GM19468 (cell line): ENCODE measurements at regions not wholly inside any gene's neighbourhood (a gene's known extent, or its start where the extent isn't known, plus 50 kb on each side); places are given as distances from the start of the nearest gene placed in this dataset.

Experiments used
- ATAC-seq: cut with Tn5 transposase; IDR thresholded peaks from one replicate; pipeline ENCODE4 v1.9.1; 2021; ENCODE audit warnings: mild to moderate bottlenecking, moderate library complexity, moderate number of reproducible peaks; ENCODE audit not compliant: unreplicated experiment; ENCODE audit errors: extremely low read depth

DNA sequence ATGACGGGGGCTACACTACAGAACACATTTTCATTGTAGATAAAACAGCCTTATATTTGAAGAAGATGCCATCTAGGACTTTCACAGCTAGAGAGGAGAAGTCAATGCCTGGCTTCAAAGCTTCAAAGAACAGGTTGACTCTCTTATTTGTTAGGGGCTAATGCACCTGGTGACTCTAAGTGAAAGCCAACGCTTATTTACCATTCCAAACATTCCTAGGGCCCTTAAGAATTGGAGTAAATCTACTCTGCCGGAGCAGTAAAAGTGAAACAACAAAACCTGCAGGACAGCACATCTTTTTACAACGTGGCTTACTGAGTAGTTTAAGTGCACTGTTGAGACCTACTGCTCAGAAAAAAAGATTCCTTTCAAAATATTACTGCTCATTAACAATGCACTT, 487.2 kb upstream of the SOX5 start:
- ATAC-seq, result no peak

DNA sequence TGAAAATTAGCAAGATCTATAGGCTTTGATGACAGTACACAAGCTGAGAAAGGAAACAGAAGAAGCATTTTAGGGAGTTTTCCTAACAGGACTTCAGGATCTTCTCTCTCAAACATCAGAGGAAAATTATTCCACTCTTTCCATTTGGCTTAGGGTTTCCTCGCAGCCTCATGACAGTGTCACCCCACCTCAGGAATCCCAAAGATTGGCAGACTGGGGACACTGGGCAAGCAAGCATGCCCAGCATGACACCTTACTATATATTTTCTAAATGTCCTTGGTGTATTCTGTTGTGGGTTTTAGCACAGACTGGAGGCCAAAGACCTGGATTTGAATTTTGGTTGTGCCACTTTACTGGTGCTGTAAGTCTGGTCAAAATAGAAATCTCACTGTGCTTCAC, 482.4 kb upstream of the SOX5 start:
- no peak for ATAC-seq

DNA sequence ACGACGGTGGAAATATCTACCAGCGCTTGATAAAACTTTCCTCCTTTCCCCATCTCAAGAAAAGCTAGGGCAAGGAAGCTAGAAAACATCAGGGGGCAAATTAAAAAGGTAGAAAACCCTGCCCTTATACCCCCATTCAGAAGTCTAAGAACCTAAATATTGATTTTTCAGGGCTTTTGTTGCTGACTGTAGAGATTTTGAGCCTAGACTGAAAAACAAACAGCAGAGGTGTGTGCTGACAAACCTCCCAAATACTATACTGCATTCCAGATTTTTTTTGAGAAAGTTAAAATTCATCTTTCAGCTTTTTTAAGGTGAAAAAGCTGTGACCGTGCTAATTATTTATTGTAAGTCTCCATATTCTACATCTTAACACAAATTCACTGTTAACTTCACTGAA, 478.3 kb upstream of the SOX5 start:
- no peak for ATAC-seq

DNA sequence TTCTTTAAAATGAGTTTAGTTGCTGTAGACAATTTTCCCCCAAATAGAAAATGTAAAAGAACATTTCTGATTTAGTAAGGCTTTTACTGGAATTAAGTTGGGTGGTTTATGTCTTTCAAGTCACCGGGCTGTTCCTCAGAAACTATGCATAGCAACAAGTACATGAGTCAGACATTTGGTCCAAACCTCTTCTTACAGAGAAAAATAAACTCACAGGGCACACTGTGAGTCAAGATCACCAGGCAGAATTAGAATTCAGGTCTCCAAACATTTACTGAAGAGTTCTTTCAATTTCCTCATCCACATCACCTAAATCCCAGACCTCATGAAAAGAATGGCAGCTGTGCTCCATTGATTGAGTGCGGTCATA, 476.1 kb upstream of the SOX5 start:
- ATAC-seq, result no peak

DNA sequence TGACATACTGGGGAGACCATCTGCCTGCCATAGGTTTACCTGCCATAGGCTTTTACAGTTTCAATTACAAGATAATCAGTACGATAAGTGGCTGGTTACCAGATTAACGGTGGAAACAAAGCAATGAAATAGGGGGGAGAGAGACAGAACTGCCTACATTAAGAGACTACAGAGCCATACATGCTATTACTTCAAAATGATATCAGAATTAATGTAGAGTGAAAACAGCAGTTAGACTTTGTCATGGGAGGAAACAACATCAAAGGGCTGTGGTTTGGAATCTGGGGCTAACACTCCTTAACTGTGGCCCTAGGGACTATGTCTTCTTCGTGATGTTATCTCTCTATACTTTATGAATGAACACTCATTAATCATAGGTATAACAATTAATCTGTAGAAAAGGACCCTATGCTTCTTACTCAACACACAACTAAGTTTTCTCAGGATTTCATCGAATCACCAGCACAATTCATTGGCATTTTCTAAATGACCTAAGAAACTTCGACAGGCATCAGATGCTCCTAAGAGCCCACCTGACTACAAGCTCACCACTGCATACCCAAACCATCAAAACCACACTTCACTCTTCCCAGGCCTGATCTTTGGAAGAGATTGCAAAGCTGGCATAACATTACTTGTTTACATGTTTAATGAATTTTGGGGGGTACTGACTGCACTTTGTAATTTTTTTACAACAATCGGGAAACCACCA, 475.6 kb upstream of the SOX5 start:
- no peak for ATAC-seq

DNA sequence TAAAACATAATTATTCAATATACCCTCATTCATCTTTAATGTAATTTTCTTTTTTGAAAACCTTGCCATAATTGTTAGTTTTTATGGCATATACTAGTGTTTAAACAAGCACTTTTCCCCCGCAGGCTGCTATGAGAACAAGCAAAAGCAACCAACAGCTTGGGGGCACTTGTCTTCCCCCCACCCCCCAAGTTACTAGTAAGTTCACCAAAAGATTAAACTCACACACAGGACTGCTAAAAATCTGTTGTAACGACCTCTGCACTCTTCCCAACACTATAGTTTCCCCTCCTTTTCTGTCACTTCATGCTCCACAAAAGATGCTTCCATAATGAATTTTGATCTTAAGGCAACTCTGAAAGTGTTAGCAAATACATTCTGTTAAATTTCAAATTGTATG, 474.9 kb upstream of the SOX5 start:
- ATAC-seq, result no peak

DNA sequence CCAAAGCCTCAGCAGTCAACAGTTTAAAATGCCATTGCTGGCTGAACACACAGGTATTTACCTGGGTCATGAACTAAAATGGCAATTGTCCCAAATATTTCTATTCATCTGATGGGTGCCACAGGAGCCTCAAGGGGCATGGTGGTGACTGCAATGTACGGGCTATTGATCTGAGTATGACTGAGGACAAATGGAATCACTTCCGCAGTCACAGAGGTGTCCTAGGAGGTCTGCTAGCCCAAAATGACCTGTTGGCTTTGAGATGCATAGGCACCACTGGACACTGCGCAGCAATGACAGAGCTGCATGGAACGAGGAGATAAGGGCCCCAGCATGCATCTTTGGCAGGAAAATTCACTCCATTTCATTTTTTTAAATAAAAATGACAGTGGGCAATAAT, 474.1 kb upstream of the SOX5 start:
- ATAC-seq, result no peak

DNA sequence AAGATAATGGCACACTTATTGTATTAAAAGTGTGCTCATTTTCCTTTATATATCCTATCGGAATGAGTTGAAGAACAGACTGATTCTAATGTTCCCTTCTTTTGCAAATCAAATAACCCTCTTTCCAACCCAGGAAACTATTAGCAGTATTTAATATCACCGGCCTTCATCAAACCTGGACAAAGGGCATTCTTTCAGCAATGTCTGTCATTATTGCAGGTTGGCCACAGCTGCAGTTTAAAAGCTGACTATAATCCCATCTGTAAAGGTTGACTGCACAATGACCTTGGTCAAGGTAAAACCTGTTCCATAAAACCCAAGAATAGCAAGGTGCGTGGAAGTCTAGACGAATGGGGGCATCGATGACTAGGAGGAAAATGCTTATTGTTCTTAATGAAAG, 472.3 kb upstream of the SOX5 start:
- no peak for ATAC-seq

DNA sequence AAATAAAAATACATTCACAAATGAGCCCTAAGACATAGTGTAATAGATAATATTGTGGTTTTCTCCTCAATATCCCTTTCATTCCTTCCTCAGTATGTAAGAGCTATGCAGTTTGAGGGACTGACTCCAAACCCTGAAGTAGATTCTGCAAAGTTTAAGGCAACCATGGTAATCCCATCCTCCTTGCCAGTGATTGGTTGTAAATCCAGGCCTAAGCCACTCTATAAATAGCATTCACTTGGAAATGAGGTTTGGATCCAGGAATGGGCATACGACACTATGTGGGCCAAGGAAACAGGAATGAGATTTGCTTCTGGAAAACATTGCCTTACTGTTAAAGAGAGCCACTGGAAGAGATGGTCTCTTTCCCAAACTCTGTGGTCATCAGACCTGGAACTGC, 468.7 kb upstream of the SOX5 start:
- ATAC-seq, result no peak

DNA sequence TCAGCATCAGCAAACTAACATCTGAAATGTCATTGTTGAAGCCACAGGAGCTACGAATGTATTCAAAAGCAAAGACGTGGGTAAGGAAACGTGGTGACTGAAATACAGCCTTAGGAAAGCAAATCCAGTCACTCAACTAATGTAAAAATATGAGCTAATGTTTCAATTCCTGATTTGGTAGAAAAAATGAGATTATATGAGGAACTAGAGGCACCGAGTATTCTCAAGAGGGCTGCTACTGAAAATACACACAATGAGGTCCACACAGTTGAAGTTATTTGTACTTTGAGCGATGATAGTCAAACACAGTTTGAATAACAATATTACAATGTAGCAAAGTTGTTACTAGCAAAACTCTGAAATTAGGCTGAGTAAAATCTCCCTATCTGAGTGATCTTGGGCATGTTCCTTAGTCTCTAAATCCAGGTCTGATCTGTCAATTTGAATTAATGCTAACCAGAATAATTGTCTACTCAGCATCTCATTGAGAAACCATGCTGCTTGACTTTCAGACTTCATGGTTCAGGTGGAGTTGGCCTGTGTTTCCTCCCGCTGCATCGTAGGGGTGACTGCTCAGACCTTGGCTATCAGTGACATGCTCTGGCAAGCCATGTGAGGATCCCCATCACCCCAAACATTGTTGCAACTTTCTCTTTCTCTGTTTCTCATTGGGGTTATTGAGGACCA, 467.1 kb upstream of the SOX5 start:
- no peak for ATAC-seq

DNA sequence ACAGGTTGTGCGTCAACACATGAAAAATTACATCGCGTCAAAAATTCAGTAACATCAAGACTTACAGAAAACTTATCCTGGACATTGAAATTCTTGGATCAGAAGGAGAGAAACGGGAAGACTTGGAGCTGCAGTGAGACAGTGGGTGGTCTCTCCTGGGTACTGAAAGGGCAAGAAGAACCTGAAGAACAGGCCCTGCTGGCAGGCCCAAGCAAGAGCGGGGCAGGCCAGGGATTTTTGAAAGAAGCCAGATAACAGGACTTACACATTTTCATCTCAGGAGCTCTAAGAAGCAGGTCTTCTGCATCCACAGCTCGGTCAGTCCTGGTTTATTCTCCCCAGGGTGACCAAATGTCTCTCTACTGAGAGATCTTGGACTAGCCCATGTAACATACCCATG, 466.5 kb upstream of the SOX5 start:
- ATAC-seq, result no peak

DNA sequence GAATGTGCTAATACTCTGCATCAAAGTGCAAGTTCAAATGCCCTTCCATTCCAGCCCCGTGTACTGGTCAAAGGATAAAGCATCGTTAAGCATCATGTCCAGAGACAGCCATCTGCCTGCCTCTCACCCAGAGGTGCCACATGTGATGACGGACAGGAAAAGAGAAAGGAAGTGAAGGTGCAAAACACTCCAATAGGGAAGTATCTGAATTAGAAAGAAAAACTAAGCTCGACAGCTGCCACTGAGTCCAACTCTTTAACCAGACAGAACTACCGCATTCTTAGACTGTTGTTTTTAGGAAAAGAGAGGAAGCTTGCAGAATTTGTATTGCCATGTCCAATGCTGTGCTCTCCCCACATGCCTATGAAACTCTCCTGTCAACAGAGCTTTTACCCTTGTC, 465.0 kb upstream of the SOX5 start:
- ATAC-seq, result no peak

DNA sequence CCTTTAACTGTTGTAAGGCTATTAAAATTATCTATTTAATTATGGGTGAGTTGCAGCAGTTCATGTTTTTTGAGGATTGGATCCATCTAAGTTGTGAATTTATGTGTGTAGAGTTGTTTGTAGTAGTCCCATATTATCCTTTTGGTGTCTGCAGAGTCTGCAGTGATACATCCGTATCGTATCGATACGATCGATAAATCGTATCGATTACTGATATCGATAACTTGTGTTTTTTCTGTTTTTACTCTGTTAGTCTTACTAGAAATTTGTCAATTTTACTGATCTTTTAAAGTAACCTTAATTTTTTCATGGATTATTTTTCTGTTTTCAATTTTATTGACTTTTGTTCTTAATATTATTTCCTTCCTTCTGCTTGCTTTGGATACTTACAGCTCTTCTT, 462.5 kb upstream of the SOX5 start:
- ATAC-seq, result no peak

DNA sequence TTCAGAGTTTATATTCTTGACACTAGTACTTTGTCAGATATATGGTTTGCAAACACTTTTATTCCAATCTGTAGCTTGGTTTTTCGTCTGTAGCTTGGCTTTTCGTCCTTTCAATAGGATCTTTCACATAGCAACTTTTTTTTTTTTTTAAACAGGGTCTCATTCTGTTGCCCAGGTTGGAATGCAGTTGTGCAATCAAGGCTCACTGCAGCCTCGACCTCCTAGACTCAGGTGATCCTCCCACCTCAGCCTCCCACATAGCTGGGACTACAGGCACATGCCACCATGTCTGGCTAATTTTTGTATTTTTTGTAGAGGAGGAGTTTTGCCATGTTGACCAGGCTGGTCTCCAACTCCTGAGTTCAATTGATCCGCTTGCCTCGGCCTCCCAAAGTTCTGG, 460.4 kb upstream of the SOX5 start:
- no peak for ATAC-seq

DNA sequence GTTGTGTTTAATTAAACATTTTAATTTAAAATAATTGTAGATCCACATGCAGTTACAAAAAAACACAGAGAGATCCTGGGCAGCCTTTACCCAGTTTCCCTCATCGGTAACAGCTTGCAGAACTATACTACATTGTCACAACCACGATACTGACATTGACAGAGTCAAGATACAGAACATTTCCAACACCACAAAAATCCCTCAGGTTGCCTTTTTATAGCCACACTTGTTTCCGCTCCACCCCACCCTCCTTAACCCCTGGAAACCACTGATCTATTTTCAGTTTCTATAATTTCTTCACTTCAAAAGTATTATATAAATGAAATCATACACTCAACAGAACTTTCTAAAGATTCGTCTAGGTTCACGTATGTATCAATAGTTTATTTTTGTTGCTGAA, 458.8 kb upstream of the SOX5 start:
- ATAC-seq, result no peak

DNA sequence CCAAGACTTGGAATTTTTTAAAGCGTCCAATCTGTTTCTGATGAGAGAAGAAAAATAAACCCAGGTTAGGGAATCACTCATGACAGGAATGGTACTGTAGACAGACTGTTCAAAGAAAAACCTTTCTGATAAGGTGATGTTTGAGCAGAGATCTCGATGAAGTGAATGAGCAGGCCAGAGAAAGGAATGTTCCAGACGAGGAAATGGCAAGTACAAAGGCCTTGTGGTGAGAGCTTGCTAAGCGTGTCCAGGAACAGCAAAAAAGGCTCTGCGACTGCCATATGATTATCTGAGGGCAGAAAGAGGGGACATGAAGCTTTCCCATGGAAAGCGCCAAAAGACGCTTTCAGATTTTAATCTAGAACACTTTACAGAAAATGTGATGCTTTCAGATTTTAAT, 458.4 kb upstream of the SOX5 start:
- ATAC-seq, result no peak

DNA sequence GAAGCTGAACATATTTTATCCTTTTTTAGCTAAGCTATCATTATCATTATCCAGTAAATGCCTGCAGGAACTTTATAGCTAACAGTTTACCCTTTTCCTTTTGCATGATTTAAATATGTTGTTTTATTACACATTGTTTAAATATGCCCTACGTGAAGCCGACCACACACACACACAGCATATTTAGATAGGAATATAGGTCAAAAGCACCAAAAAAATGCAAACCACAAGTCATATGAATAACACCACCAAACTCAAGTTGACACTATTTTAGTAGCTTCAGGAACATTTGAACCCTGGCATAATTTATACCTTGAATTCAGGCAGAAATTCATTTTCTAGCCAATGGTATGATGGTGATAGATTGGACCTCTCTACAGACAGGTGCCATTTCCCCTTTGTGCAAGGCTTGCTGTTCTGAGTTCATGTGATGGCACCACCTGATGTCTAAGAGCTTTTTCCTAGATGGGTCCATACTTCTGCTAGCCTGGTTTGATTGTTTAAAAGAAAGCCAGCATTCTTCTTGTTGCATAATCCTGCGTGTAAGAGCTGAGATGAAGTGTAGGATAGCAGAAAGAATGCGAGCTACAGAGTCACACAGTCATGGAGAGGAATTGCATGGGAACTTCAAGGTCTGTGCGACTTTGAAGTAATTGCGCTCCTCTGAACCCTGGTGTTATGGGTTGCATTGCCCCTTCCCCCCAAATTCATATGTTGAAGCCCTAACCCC, 454.8 kb upstream of the SOX5 start:
- ATAC-seq, result no peak

DNA sequence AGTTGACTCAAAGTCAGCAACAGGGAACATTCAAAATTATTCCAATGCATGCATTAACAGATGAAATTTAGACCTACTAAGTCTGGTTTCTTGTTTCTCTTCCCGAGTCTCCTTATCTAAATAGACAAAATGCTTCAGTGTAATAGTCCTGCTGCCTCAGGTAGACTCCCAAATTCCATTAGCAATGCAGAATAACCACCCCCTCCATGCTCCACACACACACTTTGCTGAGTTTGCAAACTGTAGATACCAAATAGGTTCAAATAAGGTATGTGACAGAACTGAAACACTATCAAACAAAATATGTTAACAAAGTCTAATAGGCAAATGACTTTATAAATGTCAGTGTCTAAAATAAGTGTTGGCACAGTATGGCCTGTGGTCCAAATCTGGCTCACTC, 451.1 kb upstream of the SOX5 start:
- no peak for ATAC-seq

DNA sequence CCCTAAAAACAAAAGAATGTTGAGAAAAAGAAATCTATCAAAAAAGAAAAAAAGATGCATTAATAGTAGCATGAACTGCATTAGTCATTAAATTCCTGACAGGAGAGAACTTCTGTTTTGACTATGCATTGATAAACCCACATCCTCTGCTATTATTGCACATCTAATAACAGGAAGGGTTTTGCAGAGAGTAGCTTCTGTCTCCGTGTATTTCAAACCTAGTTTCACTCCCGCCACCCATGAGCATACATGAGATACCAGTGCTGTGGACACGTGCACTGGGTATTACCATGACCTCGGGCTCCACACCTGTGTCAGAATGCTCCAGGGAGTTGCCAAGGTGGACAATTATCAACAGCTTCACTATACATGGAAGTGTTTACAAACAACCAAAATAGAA, 449.1 kb upstream of the SOX5 start:
- ATAC-seq, result no peak

DNA sequence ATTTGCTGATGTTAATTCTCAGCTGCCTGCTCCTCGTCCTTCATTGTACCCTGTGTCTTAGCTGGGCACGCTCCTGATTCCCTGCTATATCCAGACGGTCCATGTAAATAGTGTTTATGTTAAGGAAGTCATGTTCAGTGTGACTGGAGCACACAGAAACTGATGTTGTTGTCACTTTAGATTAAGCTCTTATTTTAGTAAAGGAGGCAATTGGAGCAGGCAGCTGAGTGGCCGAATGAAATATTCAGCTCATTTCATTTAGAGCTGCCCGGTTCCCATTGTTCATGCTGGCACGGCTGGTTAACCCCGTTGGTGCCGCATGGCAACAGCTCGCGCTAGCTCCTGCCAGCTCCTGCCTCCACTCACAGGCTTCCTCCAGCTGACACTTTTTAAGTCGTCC, 446.8 kb upstream of the SOX5 start:
- no peak for ATAC-seq

DNA sequence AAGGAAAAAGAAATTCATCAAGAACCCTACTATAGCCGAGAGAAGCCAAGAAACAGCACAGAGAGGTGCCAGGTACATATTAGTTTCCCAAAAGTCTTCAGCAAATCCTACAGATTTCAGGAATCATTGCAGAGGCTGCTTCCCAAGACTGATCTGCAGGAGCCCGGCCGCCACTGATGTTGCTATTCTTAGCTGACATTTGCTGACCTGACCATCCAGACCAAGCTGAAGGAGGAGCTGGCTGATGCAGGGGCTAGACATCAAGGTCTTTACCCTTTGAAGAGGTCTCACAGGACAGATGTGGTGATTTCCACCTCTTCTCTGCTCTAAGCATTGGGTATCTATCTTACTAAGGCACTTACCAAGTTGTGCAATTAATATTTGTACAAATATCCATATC, 444.8 kb upstream of the SOX5 start:
- no peak for ATAC-seq

DNA sequence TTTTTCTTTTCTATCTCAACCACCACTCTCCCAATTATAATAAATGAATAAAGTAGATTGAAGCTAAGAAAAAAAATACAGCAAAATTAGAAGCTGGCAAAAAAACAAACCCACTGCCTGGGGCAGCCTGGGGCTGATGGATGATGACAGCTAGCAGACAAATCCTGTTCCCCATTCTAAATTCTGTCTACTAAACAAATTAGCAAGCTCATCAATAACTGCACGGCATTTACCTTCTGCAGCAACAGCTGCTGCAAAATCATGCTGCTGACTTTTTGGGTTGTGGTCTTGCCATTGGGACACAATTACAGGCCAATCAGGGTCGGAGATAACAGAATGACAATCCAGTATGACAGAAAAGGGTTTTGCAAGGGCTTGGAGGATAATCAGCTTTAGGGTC, 443.6 kb upstream of the SOX5 start:
- ATAC-seq, result no peak
